B cell (primary cell): ENCODE measurements at regions not wholly inside any gene's neighbourhood (a gene's known extent, or its start where the extent isn't known, plus 50 kb on each side); places are given as distances from the start of the nearest gene placed in this dataset.

Experiments
- ATAC-seq: fragments of 200-7000 bp; cut with Tn5 transposase; one replicate; pipeline ENCODE4 v1.10.0; 2021; ENCODE audit warnings: low read depth, mild to moderate bottlenecking, moderate number of reproducible peaks, moderate library complexity
- CTCF ChIA-PET: fragments of 350-600 bp; sonication (Branson Sonifier 250); formaldehyde crosslinking; loops from one replicate; lab custom pipeline; 2021; ENCODE audit warnings: antibody characterized with exemption, inconsistent platforms; lab: Charles Lee
- POLR2A ChIA-PET: fragments of 350-600 bp; sonication (Branson Sonifier 250); formaldehyde crosslinking; loops from one replicate; lab custom pipeline; 2021; ENCODE audit warnings: antibody characterized with exemption; lab: Charles Lee
- DNase-seq: peaks from one replicate; pipeline ENCODE4 v3.0.0; 2013
- H2AFZ ChIP-seq: 2 replicates; pipeline ENCODE4 v1.6.1; 2012; ENCODE audit warnings: mild to moderate bottlenecking, low read depth, low read length; ENCODE audit not compliant: insufficient read depth, poor library complexity, severe bottlenecking
- H3K27ac ChIP-seq, 2 donors: 1 replicate in 1 of 2; 2 replicates in 1 of 2; pipeline ENCODE4 v1.5.1; 2012 to 2013; ENCODE audit warnings: low read length in 2 of 2, mild to moderate bottlenecking in 2 of 2, moderate library complexity in 1 of 2
- H3K27me3 ChIP-seq, 4 experiments: fragments of 200-600 bp in 1 of 4; sonication (generic) in 1 of 4; replicated peaks in 1 of 4; 1 replicate in 2 of 4; 2 replicates in 2 of 4; pipeline versions ENCODE4 v1.6.1 to v1.7.0; 2013 to 2016; ENCODE audit warnings: low read length in 3 of 4, mild to moderate bottlenecking in 2 of 4, mixed read lengths in 1 of 4, moderate library complexity in 1 of 4; ENCODE audit not compliant: insufficient read depth in 4 of 4, control insufficient read depth in 3 of 4; ENCODE audit errors: control extremely low read depth in 1 of 4
- H3K36me3 ChIP-seq, 2 experiments: replicated peaks in 1 of 2; 1 replicate in 1 of 2; 2 replicates in 1 of 2; pipeline versions ENCODE4 v1.6.1 to v1.7.1; 2013; ENCODE audit warnings: low read length in 1 of 2; ENCODE audit not compliant: insufficient read depth in 2 of 2, control insufficient read depth in 1 of 2; ENCODE audit errors: control extremely low read depth in 1 of 2, extremely low read depth in 1 of 2
- H3K4me1 ChIP-seq, 2 donors: fragments of 200-600 bp in 1 of 2; sonication (generic) in 1 of 2; 1 replicate in 1 of 2; 2 replicates in 1 of 2; pipeline versions ENCODE4 v1.5.1 to v1.6.1; 2013 to 2017; ENCODE audit warnings: low read length in 2 of 2; ENCODE audit not compliant: control insufficient read depth in 2 of 2, insufficient read depth in 2 of 2
- H3K4me2 ChIP-seq: replicated peaks from 2 replicates; pipeline ENCODE3; 2012; ENCODE audit warnings: mild to moderate bottlenecking, low read depth, low read length; ENCODE audit not compliant: poor library complexity, severe bottlenecking
- H3K4me3 ChIP-seq, 5 experiments: fragments of 200-600 bp in 1 of 5; sonication (generic) in 1 of 5; 1 replicate in 3 of 5; 2 replicates in 2 of 5; pipeline versions ENCODE4 v1.5.1 to v1.7.0; 2011 to 2016; ENCODE audit warnings: low read length in 4 of 5, mild to moderate bottlenecking in 4 of 5, low read depth in 2 of 5, control low read depth in 1 of 5, moderate library complexity in 1 of 5; ENCODE audit not compliant: insufficient read depth in 1 of 5; ENCODE audit errors: control extremely low read depth in 1 of 5, extremely low read depth in 1 of 5
- H3K79me2 ChIP-seq: fragments of 200-600 bp; sonication (generic); one replicate; pipeline ENCODE4 v1.6.0; 2016; ENCODE audit warnings: low read length; ENCODE audit not compliant: control insufficient read depth, insufficient read depth
- H3K9ac ChIP-seq: fragments of 200-600 bp; sonication (generic); 2 replicates; pipeline ENCODE4 v1.6.1; 2017; ENCODE audit warnings: mild to moderate bottlenecking, low read length, moderate library complexity
- H3K9me3 ChIP-seq, 3 donors: one replicate each; pipeline versions ENCODE4 v1.6.1 to v1.7.1; 2013; ENCODE audit warnings: low read length in 2 of 3; ENCODE audit not compliant: control insufficient read depth in 2 of 3, insufficient read depth in 1 of 3; ENCODE audit errors: control extremely low read depth in 1 of 3
- H4K20me1 ChIP-seq: 2 replicates; pipeline ENCODE4 v1.6.0; 2012; ENCODE audit warnings: mild to moderate bottlenecking, low read length; ENCODE audit not compliant: insufficient read depth, control insufficient read depth, poor library complexity, severe bottlenecking
- H3K27ac Mint-ChIP-seq: one replicate; pipeline ENCODE4 v1.8.0; 2021; ENCODE audit warnings: mixed read lengths
- H3K27me3 Mint-ChIP-seq: one replicate; pipeline ENCODE4 v1.8.0; 2021; ENCODE audit warnings: mixed read lengths
- H3K4me1 Mint-ChIP-seq: one replicate; pipeline ENCODE4 v1.8.0; 2021; ENCODE audit warnings: mixed read lengths
- H3K4me3 Mint-ChIP-seq: one replicate; pipeline ENCODE4 v1.8.0; 2021; ENCODE audit warnings: mixed read lengths
- H3K9me3 Mint-ChIP-seq: one replicate; pipeline ENCODE4 v1.8.0; 2022; ENCODE audit warnings: mixed read lengths; ENCODE audit not compliant: insufficient read depth
- EZH2 ChIP-seq: IDR thresholded peaks from 2 replicates; pipeline ENCODE4 v1.6.1; 2012; ENCODE audit warnings: borderline replicate concordance, low read depth, mild to moderate bottlenecking, moderate library complexity, low read length; ENCODE audit not compliant: insufficient read depth, poor library complexity, severe bottlenecking
- WGBS: methylation state at CpG from one replicate; pipeline ENCODE4 v1.1.5; 2013; ENCODE audit warnings: missing lambda C conversion rate; ENCODE audit not compliant: insufficient coverage; 5-methylcytosine and 5-hydroxymethylcytosine counted together
- intact Hi-C: fragments of 100-400 bp; cut with micrococcal nuclease; formaldehyde crosslinking; loops from one replicate; pipeline ENCODE4 v1.10.0; 2022
- TF ChIP-seq, protein P1 (sequence below): fragments of 200-600 bp; IDR thresholded peaks from one replicate; pipeline ENCODE4 v1.8.0; 2022; ENCODE audit warnings: antibody characterized with exemption, mild to moderate bottlenecking

GRCh38 chr16:73129455-73129854 is 81.5 kb upstream of the ZFHX3 start:
- Histone ChIP-seq H4K20me1 (no peaks in the 10 kb centered on the region), H3K9ac (no peak overlapping the region), H3K9me3 (peaks cover 0 to 2% (median 0%) of the 10 kb centered on the region in 3 donors), H3K4me3 (no peak overlapping the region), H2AFZ (no peak overlapping the region), H3K4me2 (no peak overlapping the region), H3K36me3 (no peaks in the 10 kb centered on the region), H3K27ac (no peak overlapping the region), H3K79me2 (no peaks in the 10 kb centered on the region), H3K4me1 (no peaks in the 10 kb centered on the region), H3K27me3 (no peaks in the 10 kb centered on the region)
- Mint-ChIP-seq H3K27me3 (peaks cover 19% of the 10 kb centered on the region), H3K4me3 (no peak overlapping the region), H3K27ac (no peak overlapping the region), H3K4me1 (no peaks in the 10 kb centered on the region), H3K9me3 (peaks cover 5% of the 10 kb centered on the region)
- POLR2A ChIA-PET, result no interaction called here
- ATAC-seq (no peak), DNase-seq (no peak)
- WGBS, result 97% methylated on average over 9 of the region's 13 CpGs
- intact Hi-C loops, result no loop called here
- TF ChIP-seq, protein P1, sequence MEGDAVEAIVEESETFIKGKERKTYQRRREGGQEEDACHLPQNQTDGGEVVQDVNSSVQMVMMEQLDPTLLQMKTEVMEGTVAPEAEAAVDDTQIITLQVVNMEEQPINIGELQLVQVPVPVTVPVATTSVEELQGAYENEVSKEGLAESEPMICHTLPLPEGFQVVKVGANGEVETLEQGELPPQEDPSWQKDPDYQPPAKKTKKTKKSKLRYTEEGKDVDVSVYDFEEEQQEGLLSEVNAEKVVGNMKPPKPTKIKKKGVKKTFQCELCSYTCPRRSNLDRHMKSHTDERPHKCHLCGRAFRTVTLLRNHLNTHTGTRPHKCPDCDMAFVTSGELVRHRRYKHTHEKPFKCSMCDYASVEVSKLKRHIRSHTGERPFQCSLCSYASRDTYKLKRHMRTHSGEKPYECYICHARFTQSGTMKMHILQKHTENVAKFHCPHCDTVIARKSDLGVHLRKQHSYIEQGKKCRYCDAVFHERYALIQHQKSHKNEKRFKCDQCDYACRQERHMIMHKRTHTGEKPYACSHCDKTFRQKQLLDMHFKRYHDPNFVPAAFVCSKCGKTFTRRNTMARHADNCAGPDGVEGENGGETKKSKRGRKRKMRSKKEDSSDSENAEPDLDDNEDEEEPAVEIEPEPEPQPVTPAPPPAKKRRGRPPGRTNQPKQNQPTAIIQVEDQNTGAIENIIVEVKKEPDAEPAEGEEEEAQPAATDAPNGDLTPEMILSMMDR, result no peak
- no peak for TF ChIP-seq EZH2
- CTCF ChIA-PET, result no interaction called here

DNA sequence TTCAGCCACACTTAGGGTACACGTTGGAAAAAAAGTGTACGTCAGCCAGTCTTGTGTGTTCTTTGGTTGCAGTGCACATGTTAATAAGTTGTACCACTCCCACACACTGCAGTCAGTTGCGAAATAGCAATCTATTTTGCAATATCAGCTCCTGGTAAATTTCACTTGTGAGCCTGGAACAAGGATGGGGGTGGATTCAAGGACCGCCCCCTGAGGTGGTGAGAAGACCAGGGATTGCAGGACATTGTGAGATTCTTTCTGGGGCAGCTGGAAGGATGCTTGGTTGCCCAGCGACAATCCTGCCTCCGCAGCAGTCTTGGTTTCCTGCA is 78.6 kb upstream of the ZFHX3 start:
- H3K4me1 ChIP-seq, result no peaks in the 10 kb centered on the region
- H3K27me3 Mint-ChIP-seq, result peaks cover 25% of the 10 kb centered on the region
- no peak overlapping the region for H3K4me3 Mint-ChIP-seq
- 100% methylated on average over 2 of the region's 6 CpGs for WGBS
- TF ChIP-seq EZH2, result no peak
- TF ChIP-seq, protein P1, result no peak
- H3K27ac ChIP-seq, result no peak overlapping the region
- H3K36me3 ChIP-seq, result no peaks in the 10 kb centered on the region
- no peak overlapping the region for H2AFZ ChIP-seq
- peaks cover 0 to 2% (median 0%) of the 10 kb centered on the region in 3 donors for H3K9me3 ChIP-seq
- no peaks in the 10 kb centered on the region for H4K20me1 ChIP-seq
- no peak overlapping the region for H3K9ac ChIP-seq
- peaks cover 2% of the 10 kb centered on the region for H3K4me1 Mint-ChIP-seq
- peaks cover 5% of the 10 kb centered on the region for H3K9me3 Mint-ChIP-seq
- intact Hi-C loops, result no loop called here
- DNase-seq (no peak), ATAC-seq (no peak)
- no peaks in the 10 kb centered on the region for H3K79me2 ChIP-seq
- POLR2A ChIA-PET, result no interaction called here
- H3K27ac Mint-ChIP-seq, result no peak overlapping the region
- no peak overlapping the region for H3K4me2 ChIP-seq
- no peak overlapping the region for H3K4me3 ChIP-seq
- CTCF ChIA-PET, result no interaction called here
- H3K27me3 ChIP-seq, result no peaks in the 10 kb centered on the region
